HepG2 (cell line): ENCODE measurements at regions not wholly inside any gene's neighbourhood (a gene's known extent, or its start where the extent isn't known, plus 50 kb on each side); places are given as distances from the start of the nearest gene placed in this dataset.

ENCODE experiments used
- CTCF ChIP-seq: sonication (generic); formaldehyde crosslinking; IDR thresholded peaks from 2 replicates; pipeline ENCODE4 v1.5.0; 2020; ENCODE audit warnings: mild to moderate bottlenecking, missing genetic modification reagents, moderate library complexity
- REST ChIP-seq, 2 experiments: IDR thresholded peaks; 2 replicates each; pipeline ENCODE4 v1.6.1; 2011 to 2012; ENCODE audit warnings: low read length in 2 of 2, borderline replicate concordance in 1 of 2, low read depth in 1 of 2, mild to moderate bottlenecking in 1 of 2, moderate library complexity in 1 of 2
- XRCC5 ChIP-seq: fragments of 200-400 bp; formaldehyde crosslinking; optimal IDR thresholded peaks from 2 replicates; pipeline ENCODE3; 2017; ENCODE audit warnings: mild to moderate bottlenecking, low read length
- ZNF362 ChIP-seq: sonication (generic); formaldehyde crosslinking; IDR thresholded peaks from 2 replicates; pipeline ENCODE4 v1.4.0; 2020; ENCODE audit warnings: missing genetic modification reagents, mild to moderate bottlenecking, borderline replicate concordance
- ZNF639 ChIP-seq: conservative IDR thresholded peaks from 2 replicates; pipeline ENCODE4 v1.6.1; 2018; ENCODE audit warnings: missing genetic modification reagents

- TF ChIP-seq ZNF362 (no peak), CTCF (no peak), XRCC5 (no peak), REST (IDR thresholded peaks at IDR 0.05; ENCODE audit: borderline replicate concordance in 1 of 2, low read depth in 1 of 2, low read length in 2 of 2) (no peak), ZNF639 (CRISPR knock-in tag) (no peak)
Observed at GRCh38 chr2:117055499-117056375, 758.8 kb upstream of the DDX18 start.
